HG03060 (cell line): ENCODE measurements at regions not wholly inside any gene's neighbourhood (a gene's known extent, or its start where the extent isn't known, plus 50 kb on each side); places are given as distances from the start of the nearest gene placed in this dataset.
A peak's percentile ranks its signal among the peaks of the same experiment; 100 is the strongest.
"Not testable (repeated sequence)": the region's sequence is repeated elsewhere in the genome, so short reads cannot be mapped to it uniquely, and the experiment has no call there.

Experiments used
- ATAC-seq: cut with Tn5 transposase; IDR thresholded peaks from one replicate; pipeline ENCODE4 v1.9.1; 2021; ENCODE audit warnings: low read depth, moderate number of reproducible peaks; ENCODE audit not compliant: unreplicated experiment

DNA sequence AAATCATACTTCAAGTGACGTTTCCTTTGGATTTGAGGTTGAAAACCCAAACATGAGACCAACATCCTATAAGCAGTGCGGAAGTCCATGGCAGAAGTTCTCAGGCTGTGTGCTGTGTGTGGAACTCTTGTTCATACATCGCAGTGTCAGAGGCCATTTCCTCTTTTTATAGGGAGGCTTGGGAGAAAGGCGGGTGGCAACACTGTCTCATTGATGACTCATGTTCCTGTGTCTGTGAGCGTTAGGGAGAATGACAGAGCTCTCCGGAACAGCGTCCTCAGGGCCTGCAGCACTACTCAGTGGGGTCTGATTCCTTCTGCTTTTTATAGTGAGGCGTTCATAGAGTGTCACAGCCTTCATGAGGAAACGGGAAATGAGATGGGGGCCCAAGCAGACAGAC is 98.8 kb upstream of the BASP1 start:
- peak; percentile 90 for ATAC-seq

DNA sequence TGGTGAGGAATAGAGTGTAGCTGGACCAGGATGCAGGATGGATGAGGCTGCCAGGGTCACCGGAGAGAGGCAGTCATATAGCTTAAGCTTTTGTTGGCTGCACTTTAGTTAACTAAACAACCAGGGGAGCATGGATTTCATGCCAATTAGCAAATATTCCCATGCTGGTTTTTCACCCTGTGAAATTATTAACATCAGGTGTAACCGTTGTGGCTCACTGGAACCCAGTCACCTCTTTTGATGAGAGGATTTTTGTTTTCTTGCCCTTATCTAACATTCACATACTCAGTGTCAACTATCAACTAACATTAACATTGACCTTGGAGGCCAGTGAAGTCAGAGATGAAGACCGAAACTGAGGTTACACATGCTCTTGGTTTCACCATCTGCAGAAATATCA is 97.2 kb upstream of the BASP1 start:
- no peak for ATAC-seq

DNA sequence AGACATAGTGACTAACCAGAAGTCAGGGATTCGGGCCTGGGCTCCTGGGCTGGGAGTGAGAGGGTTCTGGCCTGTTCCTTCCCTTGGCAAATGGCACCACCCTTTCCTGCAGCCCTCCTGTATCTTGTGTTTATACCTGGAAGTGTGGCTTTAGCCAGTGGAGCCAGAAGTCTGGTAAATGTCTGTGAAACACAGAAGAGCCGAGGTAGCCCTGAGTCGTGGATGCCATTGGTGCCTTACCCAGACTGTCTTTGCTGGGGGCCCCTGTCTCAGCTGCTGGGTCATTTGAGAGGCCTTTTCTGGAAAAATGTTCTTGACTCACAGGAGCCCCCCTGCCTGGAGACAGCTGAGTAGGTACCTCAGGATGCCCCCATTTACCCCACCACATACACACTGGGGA is 95.7 kb upstream of the BASP1 start:
- no peak for ATAC-seq

DNA sequence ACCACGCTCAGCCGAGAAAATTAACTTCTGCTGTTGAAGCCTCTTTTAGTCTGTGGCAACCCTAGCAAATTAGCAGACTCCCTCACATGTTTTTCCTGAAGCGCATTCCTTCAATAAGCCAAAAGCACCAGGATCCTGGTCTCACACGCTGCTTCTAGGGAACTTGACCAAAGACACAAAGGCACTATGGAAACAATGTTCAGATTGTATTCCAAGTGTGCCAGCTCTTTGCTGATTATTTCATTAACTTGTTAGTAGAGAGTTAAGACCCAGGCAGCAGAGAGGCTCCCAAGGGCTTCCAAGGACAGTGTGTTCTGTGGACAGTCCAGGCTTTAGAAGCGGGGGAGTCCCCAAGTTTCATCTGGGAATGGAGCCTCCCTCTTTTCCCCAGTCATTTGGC is 94.4 kb upstream of the BASP1 start:
- no peak for ATAC-seq

DNA sequence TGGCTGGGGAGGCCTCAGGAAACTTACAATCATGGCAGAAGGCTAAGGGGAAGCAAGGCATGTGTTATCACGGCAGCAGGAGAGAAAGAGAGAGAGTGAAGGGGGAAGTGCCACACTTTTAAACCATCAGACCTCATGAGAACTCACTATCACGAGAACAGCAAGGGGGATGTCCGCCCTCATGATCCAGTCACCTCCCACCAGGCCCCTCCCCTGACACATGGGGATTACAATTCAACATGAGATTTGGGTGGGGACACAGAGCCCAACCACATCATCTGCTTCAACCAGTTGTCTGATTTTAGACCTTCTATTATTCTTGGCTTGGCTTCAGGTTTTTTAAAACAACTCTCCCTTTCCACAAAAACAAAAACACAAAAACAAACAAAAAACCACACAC is 93.7 kb upstream of the BASP1 start:
- not testable (repeated sequence) for ATAC-seq

DNA sequence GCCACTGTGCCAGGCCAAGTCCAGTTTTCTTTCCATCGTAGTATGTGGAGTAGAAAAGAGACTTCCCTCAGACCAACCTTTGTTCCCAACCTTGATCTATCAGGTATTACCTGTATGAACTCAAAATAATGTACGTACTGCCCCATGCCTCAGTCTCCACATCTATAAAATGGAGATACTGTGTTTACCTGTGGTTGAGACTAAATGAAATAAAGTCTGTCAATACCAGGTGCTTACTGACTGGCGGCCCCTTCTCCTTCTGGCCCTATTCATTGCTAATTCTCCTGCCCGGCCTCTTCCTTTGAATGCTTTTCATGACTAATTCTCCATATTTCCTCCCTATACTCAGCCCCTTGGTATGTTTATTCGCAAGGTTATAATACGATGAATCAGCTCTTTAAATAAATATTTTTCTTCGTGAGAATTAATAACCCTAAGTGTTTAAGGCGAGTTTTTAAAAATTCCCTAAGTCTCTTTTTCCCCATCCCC is 89.6 kb upstream of the BASP1 start:
- no peak for ATAC-seq

DNA sequence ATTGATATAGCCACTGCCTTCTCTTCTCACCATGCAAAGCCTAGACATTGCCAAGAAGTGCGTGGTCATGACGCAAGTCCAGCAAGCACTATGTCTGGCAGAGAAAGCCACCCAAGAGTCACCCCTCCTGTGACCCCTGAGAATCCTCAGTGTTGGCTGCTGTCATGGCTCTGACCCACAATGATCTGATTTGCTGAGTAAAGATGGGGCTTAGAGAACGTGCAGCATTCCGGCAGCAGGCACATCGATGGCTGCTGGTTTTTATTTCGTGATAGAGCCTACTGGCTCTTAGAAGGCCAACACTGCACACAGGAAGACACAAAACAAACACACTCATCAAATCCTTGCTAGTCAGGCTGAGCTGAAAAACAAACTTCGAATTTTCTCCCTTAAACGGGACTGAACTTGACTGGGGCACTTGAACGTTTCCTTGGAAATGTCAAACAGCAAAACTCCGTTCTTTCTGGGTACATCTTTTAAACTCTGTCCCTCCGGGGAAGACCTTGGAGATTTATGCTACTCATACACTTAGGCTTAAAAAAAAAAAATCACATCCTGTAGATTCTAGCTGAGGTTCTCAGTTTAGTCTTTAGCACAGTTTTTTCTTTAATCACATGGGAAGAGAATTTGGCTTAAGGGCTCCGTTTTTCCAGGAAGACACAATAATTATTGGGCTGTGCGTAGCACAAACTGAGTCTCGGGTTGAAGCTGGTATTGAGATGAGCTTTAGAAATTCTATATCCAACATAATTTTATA is 88.2 kb upstream of the BASP1 start:
- no peak for ATAC-seq

DNA sequence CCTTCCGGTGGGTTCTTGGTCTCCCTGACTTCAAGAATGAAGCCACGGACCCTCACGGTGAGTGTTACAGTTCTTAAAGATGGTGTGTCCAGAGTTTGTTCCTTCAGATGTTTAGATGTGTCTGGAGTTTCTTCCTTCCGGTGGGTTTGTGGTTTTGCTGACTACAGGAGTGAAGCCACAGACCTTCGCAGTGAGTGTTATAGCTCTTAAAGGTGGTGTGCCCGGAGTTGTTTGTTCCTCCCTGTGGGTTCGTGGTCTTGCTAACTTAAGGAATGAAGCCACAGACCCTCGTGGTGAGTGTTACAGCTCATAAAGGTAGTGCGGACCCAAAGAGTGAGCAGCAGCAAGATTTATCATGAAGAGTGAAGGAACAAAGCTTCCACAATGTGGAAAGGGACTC is 87.1 kb upstream of the BASP1 start:
- ATAC-seq = not testable (repeated sequence)

DNA sequence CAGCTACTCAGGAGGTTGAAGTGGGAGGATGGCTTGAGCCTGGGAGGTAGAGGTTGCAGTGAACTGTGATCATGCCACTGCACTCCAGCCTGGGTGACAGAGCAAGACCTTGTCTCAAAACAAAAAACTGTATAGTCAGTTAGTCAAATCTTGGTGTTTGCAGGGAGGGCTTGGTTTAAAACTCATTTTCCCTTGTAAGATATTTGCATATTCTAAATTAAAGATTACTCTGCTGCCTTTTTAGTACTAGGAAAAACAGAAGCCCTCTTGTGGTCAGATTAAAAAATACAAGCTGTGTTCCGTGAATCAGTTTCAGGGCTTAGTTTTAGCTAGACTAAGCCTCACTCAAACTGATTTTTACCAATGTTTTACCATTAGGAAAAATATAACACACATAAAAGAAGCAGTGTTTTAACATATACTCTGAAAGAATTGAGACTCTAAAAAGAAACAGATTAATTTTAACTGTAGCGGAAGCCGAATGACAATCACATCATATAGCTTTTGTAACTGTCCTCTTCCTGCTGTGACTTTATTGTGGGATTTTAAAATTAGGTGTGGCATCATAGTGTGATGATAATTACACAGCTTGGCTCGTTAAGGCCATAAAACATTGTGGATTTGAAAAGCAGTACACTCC is 84.9 kb upstream of the BASP1 start:
- ATAC-seq = peak; percentile 52

DNA sequence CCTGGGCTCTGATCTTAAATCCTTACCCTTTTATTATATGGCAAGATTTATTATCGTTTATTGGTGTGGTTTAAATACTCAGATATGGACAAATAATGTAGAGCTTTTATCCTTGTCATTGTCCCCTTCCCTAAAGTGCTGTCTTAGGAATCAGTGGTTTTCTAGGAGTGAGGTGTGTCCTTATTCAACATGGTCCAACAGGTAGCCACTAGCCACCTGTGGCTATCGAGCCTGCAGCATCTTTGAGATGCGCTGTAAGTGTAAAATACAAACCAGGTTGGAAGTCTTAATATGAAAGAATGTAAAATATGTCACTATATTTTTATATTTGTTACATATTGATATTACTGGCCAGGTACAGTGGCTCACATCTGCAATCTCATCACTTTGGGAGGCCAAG is 82.4 kb upstream of the BASP1 start:
- ATAC-seq = no peak

DNA sequence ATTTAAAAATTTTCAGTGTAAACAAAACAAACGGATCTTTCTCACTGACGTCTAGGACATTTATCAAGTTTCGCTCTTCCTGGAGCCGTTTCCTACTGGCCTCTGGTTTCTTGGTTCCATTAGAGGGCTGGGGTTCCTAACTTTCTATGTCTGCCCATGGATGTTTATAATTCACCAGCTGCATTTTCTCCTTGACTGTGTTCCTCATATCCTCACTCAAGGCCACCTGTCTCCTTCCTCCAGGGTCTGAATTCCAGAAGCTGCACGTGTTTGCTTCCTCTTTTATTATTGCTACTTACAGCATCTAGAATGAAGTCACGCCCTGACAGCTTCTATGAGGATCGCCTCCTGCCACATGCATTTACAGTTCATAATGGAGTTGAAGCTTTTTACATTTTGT is 74.1 kb upstream of the BASP1 start:
- no peak for ATAC-seq

DNA sequence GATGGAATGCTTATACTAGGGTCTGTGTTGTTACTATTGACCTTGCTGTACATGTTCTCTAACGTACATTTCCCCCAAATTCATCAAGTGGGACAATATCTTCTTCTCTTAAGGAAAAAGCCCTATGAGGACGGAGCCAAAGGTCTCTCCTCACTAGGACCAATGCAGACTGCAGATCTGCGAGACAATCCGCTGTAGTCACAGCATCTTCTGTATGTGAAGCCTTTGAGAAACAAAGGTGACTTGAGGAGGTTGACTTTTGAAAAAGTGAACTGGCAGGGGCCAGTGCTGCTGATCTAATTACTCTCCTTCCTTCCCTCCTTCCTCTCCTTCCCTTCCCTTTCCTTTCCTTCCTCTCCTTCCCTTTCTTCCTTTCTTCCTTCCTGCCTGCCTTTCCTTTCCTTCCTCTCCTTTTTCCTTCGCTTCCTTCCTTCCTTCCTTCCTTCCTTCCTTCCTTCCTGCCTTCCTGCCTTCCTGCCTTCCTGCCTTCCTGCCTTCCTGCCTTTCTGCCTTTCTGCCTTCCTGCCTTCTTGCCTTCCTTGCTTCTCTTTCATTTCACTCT is 71.1 kb upstream of the BASP1 start:
- no peak for ATAC-seq

DNA sequence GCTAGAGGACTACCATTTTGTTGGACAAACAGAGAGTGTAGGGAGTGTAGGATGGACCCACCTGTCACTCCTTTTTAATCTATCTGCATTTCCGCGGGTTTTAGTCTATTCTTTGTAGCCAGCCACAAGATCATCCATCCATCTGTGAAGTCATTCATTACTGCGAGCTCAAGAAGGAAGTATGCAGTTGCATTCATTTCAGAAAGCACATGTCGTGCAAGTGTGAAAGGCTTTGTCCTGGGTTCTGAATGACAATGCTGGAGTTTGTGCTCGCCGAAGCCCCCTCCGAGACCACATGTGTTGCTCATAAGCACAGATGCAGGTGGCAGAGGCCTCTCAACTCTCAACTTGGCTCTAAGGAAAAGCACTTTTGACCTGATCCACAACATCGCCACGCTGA is 70.3 kb upstream of the BASP1 start:
- ATAC-seq = no peak

DNA sequence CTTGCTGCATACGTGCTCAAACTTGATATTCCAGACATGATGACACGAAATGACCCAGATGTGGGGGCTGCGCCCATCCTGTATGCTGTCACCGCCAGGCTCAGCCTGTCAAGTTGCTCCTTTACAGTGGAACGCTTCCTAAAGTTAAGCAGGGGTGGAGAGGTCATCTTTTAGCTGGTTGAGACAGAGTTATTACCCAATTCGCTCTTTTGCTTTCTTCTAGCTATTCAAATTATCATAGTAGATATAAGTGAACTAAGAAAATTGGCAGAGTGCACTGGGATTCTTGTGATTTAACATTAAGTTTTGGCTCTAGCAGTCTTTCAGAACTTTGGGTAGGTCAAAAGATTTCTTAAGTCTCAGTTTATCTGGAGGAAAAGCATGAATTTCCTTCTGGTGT is 69.8 kb upstream of the BASP1 start:
- ATAC-seq = no peak

DNA sequence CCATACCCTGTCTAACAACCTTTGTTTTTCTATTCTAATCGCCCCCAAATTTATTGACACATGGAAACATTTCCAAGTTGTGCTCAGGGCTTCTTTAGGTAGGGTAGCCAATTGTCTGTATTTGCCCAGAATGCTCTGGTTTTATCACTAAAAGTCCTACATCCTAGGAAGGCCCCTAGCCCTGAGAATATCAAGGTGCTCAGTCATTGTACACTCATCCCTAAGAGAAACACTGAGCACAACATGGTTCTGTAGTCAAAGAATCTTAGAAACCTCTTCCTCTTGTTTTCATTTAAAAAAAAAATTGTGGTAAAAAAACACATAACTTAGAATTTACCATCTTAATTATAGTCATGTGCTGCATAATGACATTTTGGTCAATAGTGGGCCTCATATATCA is 69.0 kb upstream of the BASP1 start:
- ATAC-seq = no peak

DNA sequence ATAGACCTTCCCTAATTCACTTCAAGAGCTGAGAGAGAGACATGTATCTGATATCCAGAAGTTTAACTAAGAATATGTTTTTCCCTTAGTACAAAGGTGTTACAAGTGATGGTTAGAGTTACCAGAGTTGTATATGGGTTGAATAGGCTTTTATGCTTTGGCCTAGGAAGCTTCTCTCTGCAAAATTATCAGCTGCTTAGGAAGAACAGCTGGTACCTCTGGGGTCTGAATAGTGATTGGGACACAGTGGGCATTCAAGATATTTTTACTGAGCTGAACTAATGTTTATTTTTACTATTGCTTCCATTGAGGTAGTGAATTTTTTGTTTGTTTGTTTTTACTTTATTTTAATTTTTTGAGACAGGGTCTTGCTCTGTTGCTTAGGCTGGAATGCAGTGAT is 67.6 kb upstream of the BASP1 start:
- no peak for ATAC-seq

DNA sequence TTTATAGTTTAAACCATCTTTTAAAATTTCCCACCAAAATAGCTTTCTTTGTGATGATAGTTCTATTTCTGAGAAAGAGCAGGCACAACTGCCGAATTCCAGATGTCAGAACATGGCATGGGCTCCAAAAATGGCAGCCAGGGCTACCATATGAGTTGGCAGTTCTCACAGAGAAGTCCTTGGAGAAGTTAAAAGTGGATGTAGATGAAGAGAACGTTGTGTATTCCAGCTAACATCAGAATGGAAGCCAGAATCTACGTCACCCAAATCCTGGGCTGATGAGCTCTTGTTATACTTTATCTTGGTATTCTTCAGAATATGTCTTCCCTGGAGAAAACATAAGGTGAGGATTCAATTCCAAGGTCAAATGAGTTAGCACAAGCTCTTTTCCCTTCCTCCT is 66.9 kb upstream of the BASP1 start:
- ATAC-seq = no peak

DNA sequence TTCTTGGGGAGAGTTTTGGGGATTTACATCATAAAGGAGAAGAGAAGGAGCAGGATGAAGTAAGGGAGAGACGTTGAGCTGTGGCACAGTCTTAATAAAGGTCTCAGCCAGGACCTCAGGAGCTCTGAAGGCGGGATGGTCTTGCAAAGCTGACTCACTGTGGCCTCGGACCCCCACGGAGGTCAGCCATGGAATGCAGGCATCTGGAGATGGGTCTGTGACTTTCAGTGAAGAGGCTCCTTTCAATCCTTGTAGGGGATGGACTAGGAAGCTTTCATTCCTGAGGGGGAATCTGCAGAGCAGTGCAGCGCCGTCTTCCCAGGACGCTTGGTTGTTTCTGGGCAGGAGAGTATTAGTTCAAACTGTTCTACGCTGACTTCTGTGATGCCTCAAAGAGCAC is 65.7 kb upstream of the BASP1 start:
- no peak for ATAC-seq

DNA sequence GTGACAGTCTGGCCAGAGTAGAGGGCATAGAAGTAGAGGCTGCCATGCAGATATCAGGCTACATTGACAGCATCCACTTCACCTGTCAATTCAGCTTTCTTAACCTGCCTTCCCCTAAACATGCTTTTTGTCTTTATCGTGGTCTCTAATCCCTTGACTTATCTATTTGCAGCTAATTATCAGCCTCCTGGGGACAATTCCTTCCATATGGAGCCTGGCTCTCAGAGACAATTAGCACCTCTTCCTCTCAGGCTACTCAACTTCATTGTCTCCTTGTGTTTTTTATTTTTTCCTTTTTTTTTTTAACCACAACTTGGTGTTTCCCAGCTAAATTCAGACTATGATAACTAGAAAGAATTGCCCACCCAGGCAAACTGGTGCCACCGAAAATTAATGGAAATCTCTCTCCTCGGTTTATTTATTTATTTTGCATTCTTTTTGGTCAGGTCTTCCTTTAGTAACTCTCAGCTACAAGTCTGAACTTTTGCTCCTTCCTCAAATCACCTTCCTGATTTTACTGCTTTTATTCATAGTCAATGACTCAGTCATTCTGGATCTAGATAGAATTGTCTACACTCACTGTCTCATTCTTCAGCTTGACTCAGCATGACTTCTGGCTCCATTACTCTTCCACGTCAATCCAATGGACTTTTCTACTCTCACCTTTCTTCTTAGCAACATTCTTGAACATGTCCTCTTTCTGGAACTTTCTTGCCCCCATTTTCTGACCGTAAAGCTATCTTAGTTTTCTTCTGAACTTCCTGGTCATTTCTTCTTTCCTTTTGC is 63.0 kb upstream of the BASP1 start:
- no peak for ATAC-seq

DNA sequence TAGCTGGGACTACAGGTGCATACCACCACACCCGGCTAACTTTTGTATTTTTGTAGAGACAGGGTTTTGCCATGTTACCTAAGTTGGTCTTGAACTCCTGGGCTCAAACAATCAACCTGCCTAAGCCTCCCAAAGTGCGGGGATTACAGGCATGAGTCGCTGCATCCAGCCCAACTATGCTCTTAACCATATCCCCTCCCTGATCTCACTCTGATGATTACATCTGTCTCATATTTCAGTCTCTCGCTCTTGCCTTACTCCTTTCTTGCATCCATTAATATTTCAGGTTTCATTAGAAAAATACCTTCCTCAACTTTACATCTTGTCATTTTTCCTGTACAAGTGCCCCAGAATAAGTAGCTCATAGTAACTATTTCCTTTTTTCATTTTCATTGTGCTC is 61.0 kb upstream of the BASP1 start:
- no peak for ATAC-seq

DNA sequence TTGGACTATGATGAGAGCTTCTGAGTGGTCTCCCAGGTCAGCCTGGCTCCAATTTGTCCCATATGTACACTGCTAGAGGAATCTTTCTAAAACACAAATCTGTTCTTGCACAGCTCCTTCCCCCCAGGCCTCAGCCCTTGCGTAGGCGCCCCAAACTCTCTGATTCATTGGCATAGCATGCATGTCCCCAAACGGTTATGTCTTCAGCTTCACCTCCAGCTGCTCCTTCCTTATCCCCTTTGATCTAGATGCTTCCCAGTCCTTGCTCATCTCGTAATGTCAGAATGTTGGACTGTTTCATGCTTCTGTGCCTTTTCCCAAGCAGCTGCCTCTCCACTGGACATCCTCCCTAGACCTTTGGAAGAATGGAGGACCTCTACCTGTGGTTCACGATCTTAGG is 60.1 kb upstream of the BASP1 start:
- ATAC-seq = no peak
